HG03196 (cell line): ENCODE measurements at regions not wholly inside any gene's neighbourhood (a gene's known extent, or its start where the extent isn't known, plus 50 kb on each side); places are given as distances from the start of the nearest gene placed in this dataset.

Source experiments
- ATAC-seq: cut with Tn5 transposase; IDR thresholded peaks from one replicate; pipeline ENCODE4 v1.9.1; 2021; ENCODE audit not compliant: unreplicated experiment

- ATAC-seq, result no peak
These were observed 477.0 kb downstream of the HAO1 start for GRCh38 chr20:7463290-7463689.

DNA sequence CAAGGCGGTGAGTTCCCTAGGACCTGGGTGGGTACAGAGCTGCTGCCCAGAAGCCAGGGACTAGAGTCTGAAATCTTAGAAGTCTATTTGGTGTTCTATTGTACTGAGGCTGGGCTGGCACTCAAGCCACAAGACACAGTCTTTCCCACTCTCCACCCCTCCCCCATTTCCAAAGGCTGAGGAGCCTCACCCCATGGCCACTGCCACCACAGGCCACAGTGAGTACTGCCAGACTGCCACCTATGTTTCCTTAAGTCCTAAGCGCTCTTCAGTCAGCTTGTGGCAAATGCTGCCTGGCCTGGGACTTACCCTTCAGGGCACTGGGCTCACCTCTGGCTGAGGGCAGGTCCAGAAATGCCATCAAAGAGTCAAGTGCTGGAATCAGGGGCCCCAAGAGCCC lies 469.3 kb downstream of the HAO1 start:
- ATAC-seq, result no peak

- ATAC-seq, result no peak
These were observed 450.0 kb downstream of the HAO1 start for GRCh38 chr20:7490288-7490687.

- ATAC-seq, result no peak
These were observed 448.0 kb downstream of the HAO1 start for GRCh38 chr20:7492257-7492656.

GRCh38 chr20:7493311-7493710 lies 446.9 kb downstream of the HAO1 start:
- no peak for ATAC-seq

DNA sequence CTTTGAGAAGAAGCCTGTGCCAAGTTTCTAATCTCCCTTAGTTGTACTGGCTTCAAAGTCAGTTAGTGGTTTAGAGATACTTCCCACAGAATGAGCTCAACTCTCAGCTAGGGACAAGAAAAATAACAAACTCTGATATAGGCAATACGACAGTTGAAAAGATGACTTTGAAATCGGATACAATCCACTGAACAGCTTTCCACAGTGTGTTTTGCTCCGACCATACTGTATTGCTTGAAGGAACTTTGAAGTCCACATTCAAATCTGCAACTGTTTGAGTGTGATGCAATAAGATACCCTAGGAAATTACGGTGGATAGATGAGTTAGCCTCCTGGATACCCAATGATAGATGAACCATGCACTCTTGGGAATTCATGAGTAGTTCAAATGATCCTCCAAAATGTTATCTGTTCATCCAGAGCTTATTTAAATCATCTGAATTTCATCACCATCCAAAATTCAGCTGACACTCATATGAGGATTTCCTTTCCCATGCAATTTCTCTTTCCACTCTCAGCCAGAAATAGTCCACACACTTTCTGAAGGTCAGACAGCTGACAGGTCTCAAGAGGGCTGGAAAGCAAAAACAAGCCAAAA lies 443.8 kb downstream of the HAO1 start:
- no peak for ATAC-seq

DNA sequence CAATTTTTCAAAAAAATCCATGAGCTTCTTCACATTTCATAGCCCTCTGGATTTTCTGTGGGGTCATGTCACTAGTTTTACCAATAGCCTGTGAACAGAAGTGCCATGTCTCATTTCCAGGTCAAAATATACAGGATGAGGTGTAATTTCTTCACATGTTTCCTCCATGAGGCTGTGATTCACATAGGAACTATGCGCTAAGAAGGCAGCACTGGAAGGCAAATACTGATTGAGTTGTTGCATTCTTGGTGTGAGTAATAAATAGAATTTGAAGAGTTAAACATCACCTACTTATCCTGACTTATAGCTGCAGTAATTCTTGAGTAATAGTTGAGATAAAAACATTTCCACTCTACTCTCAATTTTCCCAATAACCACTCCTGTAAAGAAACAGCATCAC lies 442.3 kb downstream of the HAO1 start:
- ATAC-seq, result no peak

GRCh38 chr20:7499201-7499600 lies 441.1 kb downstream of the HAO1 start:
- no peak for ATAC-seq

DNA sequence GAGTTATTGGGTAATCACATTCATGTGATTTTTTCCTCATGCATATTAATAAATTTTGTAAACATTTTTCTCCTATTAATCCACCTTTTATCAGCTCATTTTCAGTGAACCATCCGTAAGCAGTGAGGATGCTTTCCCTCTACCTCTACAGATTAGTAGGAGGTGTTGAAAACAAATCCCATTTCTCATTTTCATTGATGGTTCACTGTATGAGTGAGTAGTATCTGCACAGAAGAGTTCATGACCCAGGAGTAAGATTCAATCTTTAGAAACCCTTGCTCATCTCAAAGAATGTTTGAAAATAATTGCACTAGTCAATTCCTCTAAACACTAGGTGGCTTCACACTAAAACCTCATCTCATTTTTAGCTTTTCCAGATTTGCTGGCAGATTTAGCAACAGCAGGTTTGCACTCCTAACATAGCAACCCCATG lies 440.0 kb downstream of the HAO1 start:
- no peak for ATAC-seq

GRCh38 chr20:7503501-7503900 lies 436.8 kb downstream of the HAO1 start:
- ATAC-seq, result no peak

DNA sequence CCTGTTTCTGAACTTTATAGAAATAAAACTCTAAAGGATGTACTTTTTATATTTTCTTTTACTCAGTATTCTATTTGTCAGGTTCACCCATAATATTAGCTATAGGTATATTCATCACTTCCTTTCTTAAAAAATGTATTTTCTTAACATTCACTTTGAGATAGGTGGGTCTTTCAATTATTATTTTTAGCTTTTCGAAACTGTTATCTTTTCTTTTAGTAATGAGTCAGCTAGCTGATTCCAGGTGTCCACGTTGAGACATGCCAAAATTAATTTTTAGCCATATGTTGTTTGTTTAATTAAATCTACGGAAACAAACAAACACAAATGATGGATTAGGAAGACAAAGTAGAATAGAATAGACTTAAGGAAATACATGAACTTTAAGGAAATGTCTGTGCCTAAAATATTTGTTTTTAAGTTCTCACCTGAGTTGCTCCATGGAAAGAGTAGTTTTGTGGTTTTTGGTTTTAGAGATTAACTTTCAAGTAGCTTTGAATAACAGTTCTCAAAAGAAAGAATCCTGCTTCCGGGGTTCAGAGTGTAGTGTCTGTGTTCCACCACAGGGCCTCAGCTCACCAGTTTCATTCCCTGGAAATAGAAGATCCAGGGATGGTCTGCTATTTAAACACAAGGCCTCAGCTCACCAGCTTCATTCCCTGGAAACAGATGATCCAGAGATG lies 435.0 kb downstream of the HAO1 start:
- ATAC-seq, result peak; percentile 69

GRCh38 chr20:7505835-7506221 lies 434.4 kb downstream of the HAO1 start:
- no peak for ATAC-seq

DNA sequence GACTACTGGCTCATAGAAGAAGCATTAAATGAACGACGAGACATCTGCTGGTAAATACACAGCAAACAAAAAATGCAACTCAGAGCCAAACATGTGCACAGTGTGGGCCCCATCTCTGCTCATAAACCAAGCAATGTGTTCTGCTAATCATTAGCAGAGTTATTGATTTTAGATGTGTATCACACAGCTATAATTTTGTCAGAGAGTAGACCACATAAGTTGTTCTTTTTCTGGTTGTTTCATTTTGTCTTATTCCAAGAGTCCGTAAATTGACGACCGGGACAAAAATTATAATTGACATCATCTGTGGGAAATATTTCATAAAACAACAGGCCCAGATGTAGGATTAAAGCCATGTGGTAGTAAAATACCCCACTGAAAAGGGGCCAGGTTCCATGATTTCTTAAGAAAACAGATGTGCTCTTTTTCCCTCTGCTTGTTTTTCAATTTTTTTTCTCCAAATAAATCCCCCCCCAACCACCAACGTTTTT lies 423.6 kb downstream of the HAO1 start:
- ATAC-seq, result no peak

DNA sequence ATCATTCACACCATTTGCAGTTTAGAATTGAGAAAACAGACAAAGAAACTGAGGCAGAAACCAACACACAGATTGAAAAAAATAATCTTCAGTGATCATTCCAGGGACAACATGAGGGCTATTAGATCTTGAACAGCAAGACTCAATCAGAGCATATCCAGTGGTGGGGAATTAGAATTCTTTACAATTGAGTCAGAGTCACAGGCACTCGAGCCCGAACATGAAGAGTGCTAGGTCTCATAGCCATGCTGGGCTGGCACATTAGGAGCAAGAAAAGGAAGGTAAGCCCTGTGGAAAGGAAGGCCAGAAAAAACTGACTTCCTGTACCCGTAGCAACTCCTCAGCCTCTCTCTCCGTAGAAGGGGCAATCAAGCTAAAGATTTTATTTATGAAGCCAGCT lies 419.9 kb downstream of the HAO1 start:
- no peak for ATAC-seq

- ATAC-seq, result no peak
These were observed 417.0 kb downstream of the HAO1 start for GRCh38 chr20:7523288-7523687.

GRCh38 chr20:7540018-7540417 lies 400.2 kb downstream of the HAO1 start:
- ATAC-seq, result no peak

- ATAC-seq, result no peak
These were observed 399.3 kb downstream of the HAO1 start for GRCh38 chr20:7540923-7541322.

DNA sequence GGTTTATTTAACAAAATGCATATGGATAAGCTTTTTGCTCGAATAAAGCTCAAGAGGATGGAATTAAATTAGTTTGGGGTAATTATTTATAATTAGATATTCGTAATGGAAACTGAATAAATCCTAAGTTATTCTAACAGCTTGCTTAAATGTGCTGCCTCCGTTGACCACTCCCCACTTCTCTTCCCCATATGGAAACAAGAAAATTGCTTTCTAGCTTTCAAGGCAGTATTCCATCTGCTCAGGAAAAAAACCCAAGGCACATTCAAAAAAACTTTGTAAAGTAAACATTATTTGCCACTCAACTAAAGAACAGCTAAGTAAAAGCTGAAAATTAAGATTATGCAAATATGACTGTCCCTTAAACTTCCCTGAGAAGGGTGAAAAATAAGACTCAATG lies 369.2 kb downstream of the HAO1 start:
- no peak for ATAC-seq

- ATAC-seq, result no peak
These were observed 368.7 kb downstream of the HAO1 start for GRCh38 chr20:7571521-7572055.

DNA sequence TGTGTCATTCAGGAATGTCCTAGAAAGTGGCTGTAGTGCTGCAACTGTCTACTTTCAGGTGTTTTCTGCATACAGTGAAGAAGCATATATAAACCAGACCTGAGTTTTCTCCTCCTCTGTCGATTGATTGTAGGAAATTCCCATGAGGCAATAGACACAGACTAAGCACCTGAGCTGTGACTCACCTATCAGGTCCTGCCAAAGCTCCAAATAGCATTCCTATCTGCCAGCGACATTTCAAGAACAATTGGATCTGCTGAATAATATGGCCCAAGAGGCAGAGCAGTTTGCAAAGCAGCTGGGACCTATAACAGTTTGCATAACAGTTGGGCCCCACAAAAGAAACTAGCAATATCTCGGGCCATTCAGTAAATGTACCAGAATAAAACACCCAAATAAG lies 360.4 kb downstream of the HAO1 start:
- no peak for ATAC-seq

- ATAC-seq, result no peak
These were observed 355.1 kb downstream of the HAO1 start for GRCh38 chr20:7585126-7585679.

GRCh38 chr20:7586481-7586880 lies 353.8 kb downstream of the HAO1 start:
- ATAC-seq, result no peak
